ENCODE measurements at regions not wholly inside any gene's neighbourhood (a gene's known extent, or its start where the extent isn't known, plus 50 kb on each side); places are given as distances from the start of the nearest gene placed in this dataset.

DNA sequence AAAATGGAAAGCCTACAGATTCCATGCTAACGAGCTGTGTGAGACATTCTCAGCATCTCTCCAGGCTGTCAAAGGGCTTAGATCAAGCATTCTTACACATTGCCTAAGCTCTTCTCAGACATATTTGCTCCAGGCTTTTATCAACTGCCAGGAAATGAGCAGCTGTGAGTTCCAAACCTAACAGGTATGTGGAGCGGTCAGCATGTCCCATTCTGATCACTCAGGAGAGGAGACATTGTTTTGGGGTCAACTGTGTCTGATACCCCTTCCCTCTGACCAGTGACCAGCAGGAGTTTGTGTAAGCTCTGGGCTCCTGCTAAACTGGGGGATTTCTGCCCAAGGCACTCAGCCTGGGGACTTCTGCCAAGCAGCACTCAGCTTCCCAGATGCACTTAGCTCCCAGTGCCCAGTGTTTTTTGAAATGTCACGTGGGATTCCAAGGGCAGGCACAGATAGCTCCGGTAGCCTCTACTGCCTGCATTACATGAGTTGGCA lies 229.1 kb downstream of the SEC61B start:
- TF ChIP-seq, protein P1, sequence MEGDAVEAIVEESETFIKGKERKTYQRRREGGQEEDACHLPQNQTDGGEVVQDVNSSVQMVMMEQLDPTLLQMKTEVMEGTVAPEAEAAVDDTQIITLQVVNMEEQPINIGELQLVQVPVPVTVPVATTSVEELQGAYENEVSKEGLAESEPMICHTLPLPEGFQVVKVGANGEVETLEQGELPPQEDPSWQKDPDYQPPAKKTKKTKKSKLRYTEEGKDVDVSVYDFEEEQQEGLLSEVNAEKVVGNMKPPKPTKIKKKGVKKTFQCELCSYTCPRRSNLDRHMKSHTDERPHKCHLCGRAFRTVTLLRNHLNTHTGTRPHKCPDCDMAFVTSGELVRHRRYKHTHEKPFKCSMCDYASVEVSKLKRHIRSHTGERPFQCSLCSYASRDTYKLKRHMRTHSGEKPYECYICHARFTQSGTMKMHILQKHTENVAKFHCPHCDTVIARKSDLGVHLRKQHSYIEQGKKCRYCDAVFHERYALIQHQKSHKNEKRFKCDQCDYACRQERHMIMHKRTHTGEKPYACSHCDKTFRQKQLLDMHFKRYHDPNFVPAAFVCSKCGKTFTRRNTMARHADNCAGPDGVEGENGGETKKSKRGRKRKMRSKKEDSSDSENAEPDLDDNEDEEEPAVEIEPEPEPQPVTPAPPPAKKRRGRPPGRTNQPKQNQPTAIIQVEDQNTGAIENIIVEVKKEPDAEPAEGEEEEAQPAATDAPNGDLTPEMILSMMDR (IDR thresholded peaks at IDR 0.05; ENCODE audit: low read depth, low read length), result no peak
- no peak for DNase-seq (ENCODE audit: extremely low read depth, low read depth)

DNA sequence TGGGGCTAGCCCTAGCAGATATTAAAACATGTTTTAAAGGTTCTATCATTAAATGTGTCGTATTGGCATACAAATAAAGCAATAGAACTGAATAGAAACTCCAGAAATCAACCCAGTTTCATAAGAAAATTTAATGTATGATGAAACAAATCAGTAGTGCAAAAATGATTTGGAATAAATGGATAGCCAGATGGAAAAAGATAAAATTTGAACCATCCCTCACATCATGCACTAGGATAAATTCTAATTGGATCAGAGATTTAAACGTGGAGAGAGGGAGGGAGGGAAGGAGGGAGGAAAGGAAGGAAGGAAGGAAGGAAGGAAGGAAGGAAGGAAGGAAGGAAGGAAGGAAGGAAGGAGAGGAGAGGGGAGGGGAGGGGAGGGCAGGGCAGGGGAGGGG lies 235.3 kb downstream of the SEC61B start:
- no peak for DNase-seq (ENCODE audit: extremely low read depth, low read depth)
- TF ChIP-seq, protein P1 (IDR thresholded peaks at IDR 0.05; ENCODE audit: low read depth, low read length), result no peak

DNA sequence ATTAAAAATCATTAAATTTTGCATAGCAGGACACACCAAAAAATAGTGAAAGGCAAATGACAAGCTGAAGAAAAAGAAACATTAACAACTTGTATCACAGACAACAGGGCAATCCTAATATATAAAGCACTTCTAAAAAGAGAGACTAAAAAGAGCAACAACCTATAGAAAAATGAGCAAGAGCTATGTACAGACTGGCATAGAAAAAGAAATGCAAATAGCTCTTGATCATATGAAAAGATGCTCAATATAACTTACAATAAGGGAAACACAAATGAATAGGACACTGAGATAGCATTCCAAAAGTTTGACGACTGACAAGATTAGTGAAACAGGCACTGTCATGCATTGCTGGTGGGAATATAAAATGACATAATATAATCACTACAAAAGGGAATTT lies 235.9 kb downstream of the SEC61B start:
- no peak for DNase-seq (ENCODE audit: extremely low read depth, low read depth)
- TF ChIP-seq, protein P1 (IDR thresholded peaks at IDR 0.05; ENCODE audit: low read depth, low read length), result no peak

DNA sequence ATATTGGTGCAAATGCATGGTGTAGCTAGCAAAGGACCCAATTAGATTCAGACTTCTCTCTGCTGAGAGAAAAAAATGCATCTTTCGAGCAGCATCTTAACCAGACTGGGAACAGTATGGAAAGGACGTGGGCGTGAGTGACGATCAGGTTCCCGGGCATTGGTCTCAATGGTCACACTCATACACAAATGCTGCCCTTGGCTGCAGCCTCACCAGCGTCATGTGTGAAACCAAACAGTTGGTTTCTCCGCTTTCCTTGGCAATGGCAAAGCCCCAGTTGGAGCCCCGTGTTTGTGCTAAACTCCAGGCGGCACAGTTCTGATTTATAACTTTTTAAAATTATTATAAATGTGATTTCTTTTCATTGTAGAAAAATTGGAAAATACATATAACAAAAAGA lies 237.8 kb downstream of the SEC61B start:
- DNase-seq (ENCODE audit: extremely low read depth, low read depth), result no peak
- TF ChIP-seq, protein P1 (IDR thresholded peaks at IDR 0.05; ENCODE audit: low read depth, low read length), result no peak

DNA sequence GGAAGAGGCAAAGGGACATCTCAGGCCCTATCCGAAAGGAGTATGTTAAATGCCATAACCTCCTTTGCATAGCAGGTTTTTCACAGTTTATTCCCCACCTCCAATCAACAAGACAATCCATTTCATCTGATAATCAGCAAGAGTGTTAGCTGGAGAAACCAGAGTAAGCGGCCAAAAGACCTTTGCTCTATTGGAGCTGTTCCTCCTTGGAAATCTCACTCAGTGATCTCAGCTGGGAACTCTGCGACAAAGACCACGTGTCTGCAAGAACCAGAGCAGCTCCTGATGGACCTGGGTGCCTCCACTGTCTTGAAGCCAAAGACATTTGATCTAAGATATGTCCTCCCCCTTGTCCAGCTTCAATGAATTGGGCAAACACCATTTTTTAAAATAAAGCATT lies 241.0 kb downstream of the SEC61B start:
- DNase-seq (ENCODE audit: extremely low read depth, low read depth), result no peak
- TF ChIP-seq, protein P1 (IDR thresholded peaks at IDR 0.05; ENCODE audit: low read depth, low read length), result no peak

DNA sequence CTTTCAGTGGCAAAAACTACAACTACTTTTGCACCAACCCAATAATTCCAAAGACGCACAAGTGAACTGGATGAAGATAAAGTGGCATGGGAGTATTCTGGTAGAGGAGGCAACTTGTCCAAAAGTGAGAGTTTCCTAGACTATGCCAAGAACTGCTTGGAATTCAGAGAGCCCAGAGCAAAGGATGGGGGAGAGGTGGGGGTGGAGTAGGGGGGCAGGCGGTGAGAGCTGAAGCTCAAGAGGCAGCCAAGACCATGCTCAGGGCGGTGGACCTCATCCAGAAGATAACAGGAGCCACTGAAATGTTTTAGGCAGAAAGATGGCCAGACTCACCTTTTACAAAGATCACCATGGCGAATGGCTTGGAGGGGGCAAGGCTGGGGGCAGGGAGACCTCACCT lies 242.5 kb downstream of the SEC61B start:
- TF ChIP-seq, protein P1 (IDR thresholded peaks at IDR 0.05; ENCODE audit: low read depth, low read length), result no peak

DNA sequence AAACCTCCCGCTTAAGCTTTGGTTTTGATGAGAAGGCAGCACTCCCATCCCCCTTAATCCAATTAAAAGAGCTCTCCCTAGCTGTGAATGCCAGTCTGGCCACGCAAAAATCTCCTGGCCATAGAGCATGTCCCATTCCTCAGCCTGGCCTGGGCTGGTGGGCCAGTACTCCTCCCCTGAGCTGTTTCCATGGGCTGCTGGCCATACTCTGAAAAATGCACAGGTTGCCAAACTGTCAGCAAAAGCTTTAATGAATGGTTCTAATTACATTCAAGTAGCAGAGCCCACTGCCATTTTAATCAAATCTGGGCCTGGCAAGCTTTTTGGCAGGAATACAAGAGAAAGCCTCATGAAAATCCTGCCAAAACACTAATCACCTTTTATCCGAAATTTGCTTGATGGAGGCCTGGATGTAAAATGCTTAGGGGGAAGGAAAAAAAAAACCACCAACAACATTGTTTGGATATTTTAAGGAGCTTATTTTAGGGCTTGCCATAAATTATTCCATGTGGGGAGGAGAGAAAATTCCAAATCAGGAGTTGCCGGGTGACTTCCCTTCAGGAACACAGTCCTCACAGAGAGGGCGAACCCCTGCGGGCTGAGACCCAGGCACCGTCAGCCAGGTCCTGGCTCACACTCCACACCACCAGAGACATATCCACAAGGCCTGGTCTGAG lies 243.3 kb downstream of the SEC61B start:
- DNase-seq (ENCODE audit: extremely low read depth, low read depth), result peak; percentile 69
- TF ChIP-seq, protein P1 (IDR thresholded peaks at IDR 0.05; ENCODE audit: low read depth, low read length), result no peak

More for the DNA sequence above, 242.5 kb downstream of the SEC61B start:
- DNase-seq (ENCODE audit: extremely low read depth, low read depth), result no peak
